GM23338 (cell line): ENCODE measurements at regions not wholly inside any gene's neighbourhood (a gene's known extent, or its start where the extent isn't known, plus 50 kb on each side); places are given as distances from the start of the nearest gene placed in this dataset.

ENCODE experiments used
- ATAC-seq: fragments of 200-7000 bp; cut with Tn5 transposase; 3 replicates; pipeline ENCODE4 v1.9.1; 2020
- DNase-seq: peaks from one replicate; pipeline ENCODE4 v3.0.0-alpha.2; 2015; ENCODE audit warnings: low spot score
- H2AFZ ChIP-seq: fragments of 200-600 bp; sonication (generic); 2 replicates; pipeline ENCODE4 v1.8.0; 2016; ENCODE audit warnings: antibody characterized with exemption, mild to moderate bottlenecking, moderate library complexity
- H3F3A ChIP-seq: fragments of 200-600 bp; sonication (generic); replicated peaks from 2 replicates; pipeline ENCODE4 v1.8.0; 2017; ENCODE audit warnings: antibody characterized with exemption, mixed run types, low read depth
- H3K27ac ChIP-seq: fragments of 200-600 bp; sonication (generic); 2 replicates; pipeline ENCODE4 v1.6.1; 2016; ENCODE audit warnings: low read depth
- H3K27me3 ChIP-seq: fragments of 200-600 bp; sonication (generic); 2 replicates; pipeline ENCODE4 v1.8.0; 2016; ENCODE audit warnings: mild to moderate bottlenecking, mixed run types, moderate library complexity; ENCODE audit not compliant: insufficient read depth
- H3K36me3 ChIP-seq: fragments of 200-600 bp; sonication (generic); 2 replicates; pipeline ENCODE4 v1.8.0; 2016; ENCODE audit warnings: mild to moderate bottlenecking; ENCODE audit not compliant: insufficient read depth
- H3K4me1 ChIP-seq: fragments of 200-600 bp; sonication (generic); 2 replicates; pipeline ENCODE4 v1.8.0; 2016; ENCODE audit warnings: mild to moderate bottlenecking, moderate library complexity; ENCODE audit not compliant: insufficient read depth
- H3K4me2 ChIP-seq: fragments of 200-600 bp; sonication (generic); 2 replicates; pipeline ENCODE4 v1.7.1; 2017; ENCODE audit warnings: mixed run types
- H3K4me3 ChIP-seq: fragments of 200-600 bp; sonication (generic); 2 replicates; pipeline ENCODE4 v1.6.1; 2016; ENCODE audit warnings: mixed run types
- H3K79me2 ChIP-seq: fragments of 200-600 bp; sonication (generic); replicated peaks from 2 replicates; pipeline ENCODE4 v1.8.0; 2017; ENCODE audit warnings: mild to moderate bottlenecking; ENCODE audit not compliant: insufficient read depth
- H3K9me2 ChIP-seq: fragments of 200-600 bp; sonication (generic); 2 replicates; pipeline ENCODE4 v1.8.0; 2017; ENCODE audit not compliant: insufficient read depth
- H4K20me1 ChIP-seq: fragments of 200-600 bp; sonication (generic); replicated peaks from 2 replicates; pipeline ENCODE4 v1.8.0; 2017; ENCODE audit warnings: mild to moderate bottlenecking; ENCODE audit not compliant: insufficient read depth
- H3K27ac Mint-ChIP-seq: 2 replicates; pipeline ENCODE4 v1.8.0; 2020; ENCODE audit warnings: inconsistent platforms, mild to moderate bottlenecking, moderate library complexity, mixed read lengths
- H3K27me3 Mint-ChIP-seq: 3 replicates; pipeline ENCODE4 v1.8.0; 2022; ENCODE audit warnings: low read depth, mild to moderate bottlenecking, moderate library complexity, mixed read lengths, inconsistent platforms; ENCODE audit not compliant: insufficient read depth, poor library complexity
- H3K36me3 Mint-ChIP-seq: 3 replicates; pipeline ENCODE4 v1.8.0; 2021; ENCODE audit warnings: low read depth, mild to moderate bottlenecking, inconsistent platforms, moderate library complexity, mixed read lengths
- H3K4me1 Mint-ChIP-seq: 3 replicates; pipeline ENCODE4 v1.8.0; 2020; ENCODE audit warnings: mild to moderate bottlenecking, inconsistent platforms, mixed read lengths
- H3K4me3 Mint-ChIP-seq: 3 replicates; pipeline ENCODE4 v1.8.0; 2021; ENCODE audit warnings: moderate library complexity, mild to moderate bottlenecking, inconsistent platforms, mixed read lengths
- H3K9me3 Mint-ChIP-seq: 3 replicates; pipeline ENCODE4 v1.8.0; 2020; ENCODE audit warnings: moderate library complexity, mild to moderate bottlenecking, inconsistent platforms, mixed read lengths
- CREB1 ChIP-seq: fragments of 250-450 bp; sonication (Bioruptor Pico); IDR thresholded peaks from 2 replicates; pipeline ENCODE4 v1.5.0; 2020; ENCODE audit warnings: low read depth, mild to moderate bottlenecking, moderate library complexity
- CTCF ChIP-seq, 2 experiments: fragments of 200-600 bp in 1 of 2; sonication (generic) in 1 of 2; conservative IDR thresholded peaks; 2 replicates each; pipeline versions ENCODE4 v1.5.1 to v1.6.1; 2016 to 2017; ENCODE audit warnings: antibody characterized with exemption in 2 of 2, low read depth in 2 of 2, mild to moderate bottlenecking in 2 of 2, moderate library complexity in 1 of 2
- ETS1 ChIP-seq: IDR thresholded peaks from 2 replicates; pipeline ENCODE4 v1.6.1; 2016; ENCODE audit warnings: antibody characterized with exemption
- EZH2 ChIP-seq: fragments of 200-600 bp; sonication (generic); IDR thresholded peaks from one replicate; pipeline ENCODE4 v1.8.0; 2017; ENCODE audit warnings: antibody characterized with exemption, mild to moderate bottlenecking, low read depth; ENCODE audit not compliant: unreplicated experiment
- EZH2phosphoT487 ChIP-seq: fragments of 200-600 bp; sonication (generic); IDR thresholded peaks from one replicate; pipeline ENCODE4 v1.8.1; 2018; ENCODE audit warnings: antibody characterized with exemption; ENCODE audit not compliant: unreplicated experiment
- JUNB ChIP-seq: IDR thresholded peaks from one replicate; pipeline ENCODE4 v1.6.1; 2016; ENCODE audit warnings: antibody characterized with exemption; ENCODE audit not compliant: unreplicated experiment
- NANOG ChIP-seq: IDR thresholded peaks from 2 replicates; pipeline ENCODE4 v1.6.1; 2016; ENCODE audit warnings: antibody characterized with exemption, borderline replicate concordance
- POLR2AphosphoS5 ChIP-seq: IDR thresholded peaks from 2 replicates; pipeline ENCODE4 v1.6.1; 2016; ENCODE audit warnings: antibody characterized with exemption, low read depth
- REST ChIP-seq: IDR thresholded peaks from one replicate; pipeline ENCODE4 v1.6.1; 2018; ENCODE audit warnings: antibody characterized with exemption; ENCODE audit not compliant: unreplicated experiment
- STAT1 ChIP-seq: IDR thresholded peaks from one replicate; pipeline ENCODE4 v1.6.1; 2016; ENCODE audit warnings: antibody characterized with exemption; ENCODE audit not compliant: unreplicated experiment
- ZNF114 ChIP-seq: fragments of 250-450 bp; sonication (Bioruptor Pico); IDR thresholded peaks from 2 replicates; pipeline ENCODE4 v1.5.0; 2020; ENCODE audit warnings: mild to moderate bottlenecking, moderate library complexity
- ZNF331 ChIP-seq: fragments of 250-450 bp; sonication (Bioruptor Pico); IDR thresholded peaks from 2 replicates; pipeline ENCODE4 v1.5.0; 2020; ENCODE audit warnings: low read depth, mild to moderate bottlenecking, moderate library complexity
- ZNF462 ChIP-seq: fragments of 250-450 bp; sonication (Bioruptor Pico); IDR thresholded peaks from 2 replicates; pipeline ENCODE4 v1.5.0; 2020; ENCODE audit warnings: mild to moderate bottlenecking, moderate library complexity

GRCh38 chr20:5434116-5434515, 117.4 kb upstream of the PROKR2 start:
- Mint-ChIP-seq H3K4me3 (no peak overlapping the region), H3K9me3 (no peaks in the 10 kb centered on the region), H3K36me3 (no peaks in the 10 kb centered on the region), H3K27ac (no peak overlapping the region), H3K27me3 (no peaks in the 10 kb centered on the region), H3K4me1 (no peaks in the 10 kb centered on the region)
- no peaks in the 10 kb centered on the region for H3K4me1 ChIP-seq
- no peaks in the 10 kb centered on the region for H3K27me3 ChIP-seq
- H3F3A ChIP-seq: no peaks in the 10 kb centered on the region
- no peak overlapping the region for H3K27ac ChIP-seq
- no peak overlapping the region for H2AFZ ChIP-seq
- H4K20me1 ChIP-seq: no peaks in the 10 kb centered on the region
- H3K79me2 ChIP-seq: no peaks in the 10 kb centered on the region
- no peak for DNase-seq
- TF ChIP-seq ZNF462 (CRISPR knock-in tag) (no peak), REST (no peak), EZH2 (no peak), CREB1 (no peak), JUNB (no peak), EZH2phosphoT487 (no peak), ETS1 (no peak), STAT1 (no peak), POLR2AphosphoS5 (no peak), CTCF (conservative IDR thresholded peaks at IDR 0.05; ENCODE audit: low read depth in 2 of 2) (no peak), ZNF331 (CRISPR knock-in tag) (no peak), ZNF114 (no peak), NANOG (no peak)
- peaks cover 4% of the 10 kb centered on the region; the same call in 1 of the 2 replicates for H3K9me2 ChIP-seq
- no peak overlapping the region for H3K4me3 ChIP-seq
- H3K4me2 ChIP-seq: no peak overlapping the region
- H3K36me3 ChIP-seq: no peaks in the 10 kb centered on the region
- ATAC-seq: no peak
